ENCODE measurements at regions not wholly inside any gene's neighbourhood (a gene's known extent, or its start where the extent isn't known, plus 50 kb on each side); places are given as distances from the start of the nearest gene placed in this dataset.

- TF ChIP-seq, protein P1, sequence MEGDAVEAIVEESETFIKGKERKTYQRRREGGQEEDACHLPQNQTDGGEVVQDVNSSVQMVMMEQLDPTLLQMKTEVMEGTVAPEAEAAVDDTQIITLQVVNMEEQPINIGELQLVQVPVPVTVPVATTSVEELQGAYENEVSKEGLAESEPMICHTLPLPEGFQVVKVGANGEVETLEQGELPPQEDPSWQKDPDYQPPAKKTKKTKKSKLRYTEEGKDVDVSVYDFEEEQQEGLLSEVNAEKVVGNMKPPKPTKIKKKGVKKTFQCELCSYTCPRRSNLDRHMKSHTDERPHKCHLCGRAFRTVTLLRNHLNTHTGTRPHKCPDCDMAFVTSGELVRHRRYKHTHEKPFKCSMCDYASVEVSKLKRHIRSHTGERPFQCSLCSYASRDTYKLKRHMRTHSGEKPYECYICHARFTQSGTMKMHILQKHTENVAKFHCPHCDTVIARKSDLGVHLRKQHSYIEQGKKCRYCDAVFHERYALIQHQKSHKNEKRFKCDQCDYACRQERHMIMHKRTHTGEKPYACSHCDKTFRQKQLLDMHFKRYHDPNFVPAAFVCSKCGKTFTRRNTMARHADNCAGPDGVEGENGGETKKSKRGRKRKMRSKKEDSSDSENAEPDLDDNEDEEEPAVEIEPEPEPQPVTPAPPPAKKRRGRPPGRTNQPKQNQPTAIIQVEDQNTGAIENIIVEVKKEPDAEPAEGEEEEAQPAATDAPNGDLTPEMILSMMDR (IDR thresholded peaks at IDR 0.05; ENCODE audit: poor library complexity), result no peak
- no peak for TF ChIP-seq EZH2 (IDR thresholded peaks at IDR 0.05; ENCODE audit: borderline replicate concordance)
- TF ChIP-seq EZH2phosphoT487 (IDR thresholded peaks at IDR 0.05; ENCODE audit: low read depth, severe bottlenecking, unreplicated experiment), result no peak
These were observed 229.1 kb upstream of the JARID2 start for GRCh38 chr6:15016813-15017212.
